GM18526 (cell line): ENCODE measurements at regions not wholly inside any gene's neighbourhood (a gene's known extent, or its start where the extent isn't known, plus 50 kb on each side); places are given as distances from the start of the nearest gene placed in this dataset.

Experiments
- POLR2A ChIP-seq: IDR thresholded peaks from 3 replicates; pipeline ENCODE4 v1.6.1; 2011; ENCODE audit not compliant: insufficient read length; ENCODE audit errors: extremely low read depth

DNA sequence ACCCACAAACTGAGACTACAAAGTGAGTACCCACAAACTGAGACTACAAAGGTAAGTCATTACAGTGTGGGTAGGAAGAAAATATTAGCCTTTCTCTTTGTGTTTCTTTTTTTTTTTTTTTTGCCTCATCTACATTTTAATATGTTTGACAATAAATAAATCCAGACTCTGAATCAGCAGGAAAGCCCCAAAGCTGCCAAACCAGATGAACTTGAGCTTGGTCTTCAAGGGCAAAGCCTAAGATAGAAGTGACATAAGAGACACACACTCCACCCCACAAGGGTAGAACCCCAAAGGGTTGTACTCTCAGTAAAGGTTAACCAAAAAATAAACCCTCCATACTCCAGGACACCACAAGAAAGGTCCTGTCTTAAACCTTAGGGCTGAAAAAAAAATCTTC lies 326.8 kb upstream of the ARID1B start:
- no peak for TF ChIP-seq POLR2A

DNA sequence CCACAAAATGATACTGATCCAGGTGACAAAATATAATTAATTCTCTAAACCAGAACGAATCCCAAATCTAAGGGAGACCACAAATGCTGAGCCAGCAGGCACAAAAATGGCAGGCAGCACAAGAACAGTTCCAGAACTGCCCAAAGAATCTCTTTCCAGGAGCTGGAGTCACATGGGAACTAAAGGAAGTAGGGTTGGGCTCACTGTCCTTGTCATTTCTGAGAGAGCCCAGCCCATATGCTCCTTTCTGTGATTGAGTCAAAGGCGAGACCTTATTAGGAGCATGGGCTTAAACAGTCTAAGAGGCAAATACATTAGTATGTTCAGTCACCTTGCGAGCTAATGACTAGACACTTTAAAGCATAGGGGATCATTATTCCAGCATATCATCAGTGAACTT lies 327.6 kb upstream of the ARID1B start:
- TF ChIP-seq POLR2A = no peak

DNA sequence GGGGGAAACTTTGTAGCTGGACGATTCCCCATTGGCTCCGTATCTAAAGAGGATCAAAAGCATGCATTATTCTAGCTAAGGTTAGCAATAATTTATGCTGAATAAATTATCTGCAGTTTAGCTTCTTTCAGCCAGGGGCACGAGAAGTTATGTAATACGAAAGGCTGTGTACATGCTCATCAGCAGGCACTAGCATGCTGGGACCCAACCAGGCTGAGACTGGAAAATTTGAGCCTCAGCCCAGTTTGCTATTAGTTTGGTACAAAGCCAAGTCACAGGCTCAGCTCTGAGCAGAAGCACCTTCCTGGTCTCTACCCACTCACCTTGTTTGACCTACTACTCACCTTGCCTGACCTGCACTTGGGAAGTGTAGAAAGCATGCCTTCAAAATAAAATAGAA lies 328.1 kb upstream of the ARID1B start:
- no peak for TF ChIP-seq POLR2A

DNA sequence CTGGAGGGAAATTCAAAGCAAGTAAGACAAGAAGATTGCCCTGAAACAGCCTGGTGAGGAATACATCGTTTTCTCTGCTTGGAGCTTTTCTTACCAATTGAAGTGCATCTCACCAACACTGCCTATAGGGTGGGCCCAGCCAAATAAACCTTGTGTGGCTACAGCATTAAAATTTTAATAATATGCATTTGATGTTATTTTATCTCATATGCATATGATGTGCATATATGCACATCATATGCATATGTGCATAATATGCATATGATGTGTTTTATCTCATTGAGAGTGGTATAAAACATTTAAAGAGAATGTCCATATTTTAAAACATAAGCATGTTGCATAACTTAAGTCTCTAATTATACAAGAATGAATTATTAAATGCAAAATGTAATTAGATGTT lies 328.6 kb upstream of the ARID1B start:
- TF ChIP-seq POLR2A = no peak

DNA sequence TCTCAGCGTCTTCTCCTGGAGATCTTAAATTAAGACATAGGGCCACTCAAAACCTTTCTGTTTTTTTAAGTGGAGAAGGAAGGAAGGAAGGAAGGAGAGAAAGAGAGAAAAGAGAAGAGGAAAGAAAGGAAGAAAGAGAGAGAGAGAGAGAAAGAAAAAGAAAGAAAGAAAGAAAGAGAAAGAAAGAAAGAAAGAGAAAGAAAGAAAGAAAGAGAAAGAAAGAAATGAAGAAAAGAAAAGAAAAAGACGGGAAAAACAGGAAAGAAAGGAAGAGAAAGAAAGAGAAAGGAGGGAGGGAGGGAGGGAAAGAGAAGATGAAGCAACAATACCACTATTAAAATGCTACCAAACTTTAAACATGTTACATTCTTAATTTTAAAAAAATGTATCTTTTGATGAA lies 336.5 kb upstream of the ARID1B start:
- no peak for TF ChIP-seq POLR2A

DNA sequence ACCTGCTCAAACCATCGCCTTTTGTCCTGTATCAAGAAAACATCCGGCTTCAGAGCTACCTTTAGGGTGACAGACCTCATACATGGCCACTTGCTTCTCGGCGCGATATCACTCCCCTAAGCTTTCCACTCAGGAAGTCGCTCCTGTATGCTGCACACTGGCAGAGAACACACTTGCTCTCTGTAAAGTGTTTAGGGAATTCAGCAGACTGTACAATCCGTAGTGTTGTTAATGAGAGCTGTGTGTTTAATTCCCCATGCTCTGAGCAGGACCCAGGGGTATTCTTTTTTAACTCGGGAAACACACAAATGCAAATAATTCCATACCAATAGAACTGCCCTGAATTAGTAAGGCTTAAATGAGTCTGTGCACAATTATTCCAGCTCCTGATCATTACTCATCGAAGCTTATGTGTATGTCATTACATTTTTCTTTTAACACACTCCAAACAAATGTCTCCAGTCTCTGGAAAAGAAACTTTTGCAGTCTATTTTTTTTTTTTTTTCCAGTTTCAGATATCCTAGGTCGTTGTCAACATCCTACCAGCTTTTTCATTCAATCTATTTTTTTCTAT lies 338.7 kb upstream of the ARID1B start:
- no peak for TF ChIP-seq POLR2A

DNA sequence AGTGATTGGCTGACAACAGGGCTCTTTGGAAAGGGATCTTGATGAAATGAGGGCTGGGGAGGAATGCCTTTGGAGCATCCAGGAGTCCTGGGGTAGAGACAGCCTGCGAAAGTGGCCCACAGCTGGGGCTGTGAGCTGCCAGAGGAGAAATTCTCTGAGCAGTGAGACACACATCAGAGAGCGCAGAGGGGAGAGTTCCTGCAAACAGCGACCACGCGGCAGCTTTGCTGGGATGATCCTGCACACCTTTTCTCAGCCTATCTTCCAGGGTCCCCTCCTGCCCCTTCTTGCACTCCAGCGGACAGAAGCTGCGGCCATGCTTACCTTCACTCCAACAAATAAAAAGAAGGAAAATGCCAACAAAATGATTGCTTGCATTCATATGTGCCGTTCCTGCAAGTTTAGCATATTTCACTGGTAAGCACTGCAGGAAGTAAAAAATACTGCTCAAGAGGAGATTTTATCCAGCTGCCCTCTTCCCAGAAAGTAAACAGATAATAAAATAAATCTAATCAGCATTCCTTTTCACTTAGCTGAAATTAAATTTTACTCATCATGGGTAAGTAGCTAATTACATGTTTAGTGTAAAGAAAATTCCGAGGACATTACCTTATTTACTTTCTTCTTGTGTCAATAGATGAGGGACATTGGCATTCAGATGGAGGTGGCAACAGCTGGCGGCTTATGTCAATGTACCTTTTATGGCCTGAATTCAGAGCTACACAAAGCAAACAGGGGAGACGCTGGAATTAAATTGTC lies 339.9 kb upstream of the ARID1B start:
- TF ChIP-seq POLR2A = no peak

DNA sequence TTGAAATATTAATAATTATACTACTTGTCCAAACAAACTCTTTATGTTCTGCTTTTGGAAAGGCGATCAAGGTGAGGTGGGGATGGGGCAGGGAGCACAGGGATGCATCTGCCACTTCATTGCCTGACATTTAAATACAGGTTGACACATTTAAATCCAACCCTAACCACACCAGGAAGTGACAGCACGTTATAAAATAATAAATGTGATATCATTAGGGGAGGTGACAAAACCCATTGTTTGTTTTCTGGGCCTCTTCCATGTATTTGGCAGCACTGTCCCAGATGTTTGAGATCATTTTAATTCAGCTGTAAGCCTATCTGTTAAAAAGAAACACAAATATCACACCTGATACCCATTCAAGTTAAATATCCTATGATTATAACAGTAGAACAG lies 342.4 kb upstream of the ARID1B start:
- TF ChIP-seq POLR2A = no peak

DNA sequence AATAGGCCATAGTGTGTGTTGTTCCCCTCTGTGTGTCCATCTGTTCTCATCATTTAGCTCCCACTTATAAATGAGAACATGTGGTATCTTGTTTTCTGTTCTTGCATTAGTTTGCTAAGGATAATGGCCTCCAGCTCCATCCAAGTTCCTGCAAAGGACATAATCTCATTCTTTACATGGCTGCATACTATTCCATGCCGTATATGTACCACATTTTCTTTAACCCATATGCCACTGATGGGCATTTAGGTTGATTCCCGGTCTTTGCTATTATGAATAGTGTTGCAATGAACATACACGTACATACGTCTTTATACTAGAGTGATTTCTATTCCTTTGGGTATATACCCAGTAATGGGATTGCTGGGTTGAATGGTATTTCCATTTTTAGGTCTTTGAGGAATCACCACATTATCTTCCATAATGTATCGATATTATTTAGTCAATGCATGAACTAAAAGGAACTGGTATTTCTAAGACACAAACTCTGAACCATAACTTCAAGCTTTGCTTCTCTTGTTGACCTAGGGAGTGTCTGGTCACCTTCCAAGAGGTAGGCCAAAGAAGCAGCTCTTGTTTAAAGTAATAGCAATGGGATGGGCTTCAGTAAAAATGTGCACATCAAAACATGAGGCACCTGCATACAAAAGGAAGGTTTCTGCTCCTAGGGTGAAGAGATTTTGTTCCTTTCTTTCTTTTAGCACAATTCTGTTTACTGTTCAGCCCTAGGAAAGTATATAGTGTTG lies 343.0 kb upstream of the ARID1B start:
- TF ChIP-seq POLR2A = no peak

DNA sequence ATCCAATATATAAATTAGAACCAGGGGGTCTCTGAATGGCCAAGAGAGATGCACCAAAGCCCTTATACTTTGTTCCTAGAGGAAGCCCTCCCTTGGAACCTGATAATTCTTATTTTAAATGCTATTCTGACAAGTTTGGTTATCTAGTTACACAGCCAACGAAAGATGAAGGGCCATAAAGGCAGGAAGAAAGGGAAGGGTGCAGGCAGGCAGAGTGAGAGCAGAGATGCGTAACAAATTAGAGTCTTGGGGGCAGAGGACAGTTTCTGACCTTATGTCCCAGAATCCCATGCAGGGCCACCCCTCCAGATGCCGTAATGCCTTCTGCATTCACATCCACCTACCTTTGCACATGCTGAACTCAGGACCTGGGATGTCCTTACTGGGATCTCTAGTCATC lies 344.6 kb upstream of the ARID1B start:
- TF ChIP-seq POLR2A = no peak

DNA sequence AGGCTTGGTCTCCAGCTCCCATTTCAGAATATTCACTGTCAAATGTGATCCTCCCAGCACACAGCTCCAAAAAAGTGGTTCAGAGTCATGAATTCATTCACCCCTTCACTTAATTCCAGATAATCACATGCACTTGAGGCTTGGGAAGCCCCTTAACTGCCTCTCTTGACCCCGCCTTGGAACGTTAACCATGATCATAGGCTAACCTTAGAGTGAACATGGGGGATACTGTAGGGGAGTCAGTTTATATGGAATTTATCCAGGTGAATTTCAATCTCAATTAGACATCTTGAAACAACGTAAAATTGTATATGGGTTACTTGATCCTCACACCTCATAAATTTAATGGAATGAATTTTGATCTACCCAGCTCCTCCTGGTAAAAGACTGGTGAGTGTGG lies 346.8 kb upstream of the ARID1B start:
- TF ChIP-seq POLR2A = no peak

DNA sequence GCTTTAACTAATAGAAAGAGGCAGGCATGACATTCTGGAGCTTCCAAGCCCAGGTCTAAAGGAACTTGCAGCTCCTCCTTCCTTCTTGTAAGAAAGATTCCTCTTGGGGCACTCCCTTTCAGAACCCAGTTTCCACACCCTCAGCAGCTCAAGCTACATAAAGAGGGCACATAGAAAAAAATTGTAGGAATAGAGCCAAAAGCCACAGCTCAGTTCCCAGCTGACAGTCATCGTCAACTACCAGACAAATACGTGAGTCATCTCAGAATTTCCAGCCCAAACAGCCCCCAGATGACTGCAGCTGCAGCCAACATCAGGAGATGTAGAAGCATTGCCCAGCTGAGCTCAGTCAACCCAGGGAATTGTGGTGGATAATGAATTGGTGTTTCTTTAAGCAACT lies 349.8 kb upstream of the ARID1B start:
- TF ChIP-seq POLR2A = no peak

DNA sequence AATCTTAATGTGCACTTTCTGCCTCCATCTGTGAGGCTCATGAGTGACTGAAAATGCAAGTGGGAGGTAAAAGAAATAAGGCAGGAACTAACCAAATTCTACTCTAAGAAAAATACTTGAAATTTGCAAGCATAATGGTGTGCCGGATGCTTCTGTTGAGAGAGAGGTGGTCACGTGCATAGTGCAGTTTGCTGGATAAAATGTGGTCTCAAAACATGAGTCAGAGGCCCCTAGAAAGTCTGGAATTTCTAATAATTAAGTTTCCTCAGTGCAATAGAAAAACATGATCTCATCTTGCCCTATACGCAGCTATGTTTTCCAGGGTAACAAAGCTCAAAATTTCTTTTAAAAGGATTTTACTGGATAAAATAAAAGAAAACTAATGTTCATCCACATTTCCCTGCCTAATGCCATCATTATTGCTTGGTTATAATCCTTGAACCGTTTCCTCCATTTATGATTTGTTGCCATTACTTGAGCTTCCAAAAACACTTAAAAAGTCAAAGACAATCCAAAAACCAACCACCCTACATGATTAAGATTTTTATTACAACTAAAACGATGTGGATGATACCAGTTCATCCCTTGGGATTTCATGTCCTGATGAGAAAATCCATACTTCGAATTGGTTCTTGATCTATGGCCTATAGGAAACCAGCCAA lies 351.7 kb upstream of the ARID1B start:
- TF ChIP-seq POLR2A = no peak

DNA sequence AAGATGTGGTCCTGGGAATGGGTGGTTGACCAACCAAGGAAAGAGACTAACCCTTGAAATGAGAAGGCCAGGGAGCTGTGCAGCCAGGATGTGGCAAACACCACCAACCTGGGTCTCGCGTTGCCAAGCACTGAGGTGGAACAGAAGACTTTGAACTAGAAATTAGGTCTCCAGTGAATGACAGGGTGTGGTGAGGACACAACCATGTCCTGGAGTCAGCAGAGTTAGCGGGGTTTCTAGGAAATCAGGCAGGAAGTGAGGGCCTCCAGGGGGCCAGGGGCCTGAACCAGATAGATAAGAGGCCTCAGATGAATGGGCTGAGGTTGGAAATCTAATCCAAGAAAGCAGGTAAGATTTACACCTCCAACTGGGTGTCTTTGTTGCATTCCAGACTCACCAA lies 353.3 kb upstream of the ARID1B start:
- TF ChIP-seq POLR2A = no peak

DNA sequence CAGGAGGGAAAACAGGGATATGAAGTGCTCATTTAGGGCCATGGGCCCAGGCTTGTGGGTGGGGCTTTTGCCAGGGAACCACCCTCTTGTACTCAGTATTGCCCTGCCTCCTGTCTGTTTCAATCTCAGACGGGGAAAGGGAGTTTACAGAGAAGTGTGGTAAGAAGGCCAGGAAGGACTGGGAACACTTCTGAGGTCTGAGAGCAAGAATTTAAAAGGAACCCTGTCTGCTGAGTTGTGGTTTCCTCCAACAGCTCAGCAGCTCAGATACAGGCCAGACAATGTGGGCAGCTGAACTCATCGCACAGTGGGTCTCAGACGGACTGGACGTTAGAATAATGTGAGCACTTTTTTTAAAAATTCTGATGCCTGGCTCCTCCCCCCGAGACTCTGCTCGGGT lies 354.1 kb upstream of the ARID1B start:
- TF ChIP-seq POLR2A = no peak

DNA sequence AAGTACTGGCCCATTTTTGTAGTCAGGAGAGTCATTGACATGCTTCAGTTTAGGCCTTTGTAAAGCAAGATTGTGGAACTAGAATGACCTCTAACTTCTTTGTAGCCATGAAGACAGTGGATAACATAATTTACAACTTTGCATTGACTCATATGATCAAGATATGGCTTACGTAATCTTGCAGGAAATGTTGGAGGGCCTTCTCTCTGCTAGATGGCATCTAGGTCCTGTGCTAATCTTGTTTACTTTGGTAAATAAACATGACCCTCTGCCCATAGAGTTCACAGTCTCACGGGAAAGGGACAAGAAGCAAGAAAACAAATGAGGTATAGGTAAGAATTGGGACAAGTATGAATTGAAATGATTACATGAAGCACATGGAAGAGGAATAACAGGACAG lies 355.2 kb upstream of the ARID1B start:
- no peak for TF ChIP-seq POLR2A
